ENCODE measurements at regions not wholly inside any gene's neighbourhood (a gene's known extent, or its start where the extent isn't known, plus 50 kb on each side); places are given as distances from the start of the nearest gene placed in this dataset.

GRCh38 chr11:69892986-69893555 is 73.9 kb upstream of the FGF3 start:
- TF ChIP-seq POLR2A (IDR thresholded peaks at IDR 0.05; ENCODE audit: borderline replicate concordance, extremely low read depth, insufficient read depth, insufficient read length) (no peak), CEBPB (IDR thresholded peaks at IDR 0.05; ENCODE audit: low read depth) (no peak), CTCF (IDR thresholded peaks at IDR 0.05 in 2 of 3, conservative IDR thresholded peaks at IDR 0.05 in 1 of 3; ENCODE audit: borderline replicate concordance in 1 of 3, insufficient read depth in 1 of 3, low read depth in 2 of 3, low read length in 2 of 3) (no peak), EZH2 (IDR thresholded peaks at IDR 0.05) (no peak), ELF1 (IDR thresholded peaks at IDR 0.05; ENCODE audit: borderline replicate concordance, low read depth) (no peak), YY1 (IDR thresholded peaks at IDR 0.05; ENCODE audit: extremely low read depth, insufficient replicate concordance, low read depth, low read length) (no peak), MAX (IDR thresholded peaks at IDR 0.05) (no peak), POLR2AphosphoS5 (IDR thresholded peaks at IDR 0.05; ENCODE audit: low read depth, low read length) (no peak), TCF7L2 (IDR thresholded peaks at IDR 0.05; ENCODE audit: borderline replicate concordance, extremely low read depth, insufficient read depth, insufficient read length) (no peak), EGR1 (IDR thresholded peaks at IDR 0.05; ENCODE audit: low read depth) (no peak), EZH2phosphoT487 (IDR thresholded peaks at IDR 0.05; ENCODE audit: borderline replicate concordance) (no peak)

Measured in HCT116 (cell line).